HG02642 (cell line): ENCODE measurements at regions not wholly inside any gene's neighbourhood (a gene's known extent, or its start where the extent isn't known, plus 50 kb on each side); places are given as distances from the start of the nearest gene placed in this dataset.

Experiments used
- ATAC-seq: cut with Tn5 transposase; IDR thresholded peaks from one replicate; pipeline ENCODE4 v1.9.1; 2021; ENCODE audit warnings: mild to moderate bottlenecking; ENCODE audit not compliant: unreplicated experiment, poor library complexity

DNA sequence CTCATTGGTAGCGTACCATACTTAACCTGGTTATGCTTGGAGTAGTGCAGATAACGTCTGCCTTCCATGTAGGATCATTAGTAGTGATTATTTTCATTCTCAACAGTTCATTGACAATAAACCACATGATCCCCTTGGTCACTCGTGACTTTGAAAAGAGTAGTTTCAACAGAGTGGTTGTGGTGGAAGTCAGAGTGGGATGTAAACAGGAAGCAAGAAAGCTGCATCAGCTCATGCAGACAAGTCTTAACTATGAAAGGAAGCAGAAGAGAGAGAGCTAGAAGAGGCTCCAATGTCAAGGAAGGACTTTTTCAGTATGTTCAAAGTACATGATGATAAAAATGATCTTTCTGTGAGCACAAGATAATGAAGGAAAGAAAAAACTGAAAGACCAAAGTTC lies 287.4 kb downstream of the MBD2 start:
- no peak for ATAC-seq

DNA sequence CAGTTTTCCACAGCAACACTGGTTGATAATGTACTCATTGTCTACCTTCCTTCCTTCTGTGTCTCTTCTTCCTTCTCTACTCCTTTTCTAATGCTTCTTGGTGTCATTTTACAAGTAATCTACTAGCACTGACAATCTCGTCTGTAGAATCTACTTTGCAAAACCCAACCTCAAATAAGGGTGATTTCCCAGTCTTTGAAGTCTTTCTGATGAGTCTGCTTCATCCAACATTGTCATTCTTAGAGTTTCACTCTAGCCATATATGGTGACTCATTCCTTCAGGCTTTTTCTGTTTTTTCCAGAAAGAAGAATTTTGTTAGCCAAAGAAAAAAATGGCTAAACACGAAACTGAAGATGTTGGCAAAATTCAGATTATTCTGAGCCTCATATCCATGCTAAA lies 288.7 kb downstream of the MBD2 start:
- ATAC-seq, result no peak

DNA sequence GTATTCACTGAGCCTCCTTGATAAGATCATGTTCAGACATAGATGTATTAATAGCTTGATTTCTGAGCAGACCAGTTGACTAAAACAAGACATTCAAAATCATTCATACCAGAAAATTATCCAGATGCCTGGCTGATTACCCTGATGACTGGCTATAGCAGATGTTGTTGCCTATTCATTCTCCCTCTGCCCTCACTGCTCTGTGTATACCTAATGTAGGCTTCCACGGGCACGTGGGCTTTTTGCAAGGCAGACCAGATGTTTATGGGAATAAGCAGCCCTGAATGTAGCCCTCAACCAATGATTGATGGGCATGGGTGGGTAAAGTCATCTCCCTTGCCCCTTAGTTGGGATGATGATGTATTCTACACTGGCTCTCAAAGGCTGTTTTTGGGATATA lies 289.1 kb downstream of the MBD2 start:
- no peak for ATAC-seq

DNA sequence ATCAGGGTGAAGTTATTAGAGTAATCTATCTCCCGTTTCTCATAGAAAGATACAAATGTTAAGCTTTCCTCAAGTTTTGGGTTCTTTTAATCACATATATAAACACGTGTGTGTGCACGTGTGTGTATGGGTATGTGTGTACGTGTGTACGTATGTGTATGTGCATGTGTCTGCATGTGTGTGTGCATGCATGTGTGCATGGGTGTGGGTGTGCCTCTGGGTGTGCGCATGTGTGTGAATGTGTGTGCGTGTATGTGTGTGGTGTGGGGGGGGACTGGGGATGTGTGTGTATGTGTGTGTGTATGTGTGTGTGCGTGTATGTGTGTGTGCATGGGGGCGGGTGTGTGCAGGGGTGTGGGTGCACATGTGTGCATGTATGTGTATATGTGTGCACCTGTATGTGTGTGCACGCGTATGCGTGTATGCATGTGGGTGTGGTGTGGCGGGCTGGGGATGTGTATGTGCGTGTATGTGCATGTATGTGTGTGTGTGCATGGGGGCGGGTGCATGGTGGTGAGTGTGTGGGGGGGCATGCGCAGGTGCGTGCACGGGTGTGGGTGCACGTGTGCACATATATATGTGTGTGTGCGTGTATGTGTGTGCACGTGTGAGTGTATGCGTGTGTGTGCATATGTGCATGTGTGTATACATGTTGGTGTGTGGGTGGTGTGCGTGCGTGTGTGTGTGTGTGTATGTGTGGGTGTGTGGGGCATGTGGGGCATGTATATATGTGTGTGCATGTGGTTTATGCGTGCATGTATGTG lies 304.0 kb downstream of the MBD2 start:
- no peak for ATAC-seq

DNA sequence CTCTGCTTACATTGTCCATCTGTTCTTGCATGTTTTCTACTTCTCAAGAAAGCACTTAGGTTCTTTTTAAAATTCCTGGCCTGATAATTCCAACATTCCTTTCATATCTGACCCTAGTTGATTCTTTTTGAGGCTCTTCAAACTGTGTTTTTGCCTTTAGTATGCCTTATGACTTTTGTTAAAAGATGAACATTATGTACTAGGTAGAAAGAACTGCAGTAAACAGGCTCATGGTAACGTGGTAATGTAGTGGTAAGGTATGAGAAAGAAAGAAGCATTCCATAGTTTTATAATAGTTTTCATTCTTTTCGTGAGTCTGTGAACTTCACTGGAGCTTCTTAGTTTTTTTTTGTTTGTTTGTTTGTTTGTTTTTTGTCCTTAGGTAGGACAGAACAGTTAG lies 306.4 kb downstream of the MBD2 start:
- no peak for ATAC-seq

DNA sequence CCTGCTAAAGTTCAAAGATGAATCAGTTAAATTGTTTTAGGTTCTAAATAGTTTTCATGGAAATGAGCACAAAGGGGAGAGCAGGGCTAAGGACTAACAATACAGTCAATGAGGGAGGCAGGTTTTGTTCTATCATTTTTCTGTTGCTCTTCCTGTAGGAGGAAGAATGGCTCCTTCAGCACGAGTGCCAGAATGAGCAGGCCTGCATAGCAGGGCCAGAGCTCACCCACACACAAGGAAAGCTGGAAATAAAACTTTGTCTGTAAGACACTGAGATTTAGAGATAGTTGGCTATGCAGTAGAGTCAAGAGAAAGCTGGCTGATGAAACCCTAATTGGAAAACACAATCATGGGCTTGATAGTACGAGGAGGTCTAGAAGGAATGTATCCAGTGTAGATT lies 313.3 kb downstream of the MBD2 start:
- ATAC-seq, result no peak

DNA sequence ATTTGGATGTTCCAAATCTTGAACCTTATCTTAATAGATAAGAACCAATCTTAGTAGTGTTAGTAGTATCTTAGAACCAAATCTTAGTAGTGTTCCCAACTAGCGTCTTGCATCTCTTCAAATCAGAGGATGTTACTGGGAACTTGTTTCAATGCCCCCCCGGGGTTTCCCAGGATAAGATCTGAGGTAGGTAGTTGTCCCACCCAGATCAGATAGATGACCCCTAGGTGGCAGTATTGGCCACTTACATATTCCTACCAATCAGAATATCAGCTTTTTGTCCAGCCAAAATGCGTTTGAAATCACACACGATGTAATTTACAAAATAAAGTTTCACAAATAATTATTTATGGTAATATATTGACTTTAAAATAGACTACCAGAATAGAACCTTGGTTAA lies 314.8 kb downstream of the MBD2 start:
- ATAC-seq, result no peak

DNA sequence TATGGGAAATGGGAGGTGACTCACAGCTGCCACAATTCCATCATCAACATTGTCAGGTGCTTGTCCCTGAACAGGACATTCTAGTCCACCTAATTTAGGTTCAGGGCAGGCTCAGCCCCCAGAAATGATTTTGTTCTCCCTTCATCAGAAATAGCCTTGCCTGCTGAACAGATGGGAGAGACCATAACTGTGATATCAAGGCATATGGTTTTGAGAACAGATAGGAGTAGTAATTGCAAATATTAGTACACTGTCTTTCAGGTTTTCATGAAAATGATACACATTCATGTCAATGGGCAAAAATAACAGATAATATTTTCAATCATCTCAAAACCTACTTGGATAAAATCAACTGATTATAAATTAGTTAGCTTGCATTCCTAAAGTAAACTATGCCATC lies 316.5 kb downstream of the MBD2 start:
- ATAC-seq, result no peak

DNA sequence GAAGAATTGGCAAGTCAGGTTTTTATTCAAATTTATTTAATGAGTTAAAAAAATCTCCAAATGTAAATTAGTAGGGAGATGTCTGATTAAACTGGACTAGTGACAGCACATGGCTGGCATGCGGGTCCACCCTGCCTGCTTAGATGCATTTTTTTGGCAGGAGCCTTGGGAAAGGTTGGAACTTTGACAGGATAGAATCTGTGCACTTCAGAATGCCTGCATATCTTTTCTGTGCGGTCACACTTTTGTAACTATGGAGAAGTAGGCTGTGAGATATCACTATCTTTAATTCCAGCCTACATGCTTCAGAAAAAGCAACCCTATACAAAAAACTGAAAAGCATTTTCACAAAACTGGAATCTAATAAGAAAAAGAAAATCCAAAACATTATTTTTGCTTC lies 317.8 kb downstream of the MBD2 start:
- no peak for ATAC-seq

DNA sequence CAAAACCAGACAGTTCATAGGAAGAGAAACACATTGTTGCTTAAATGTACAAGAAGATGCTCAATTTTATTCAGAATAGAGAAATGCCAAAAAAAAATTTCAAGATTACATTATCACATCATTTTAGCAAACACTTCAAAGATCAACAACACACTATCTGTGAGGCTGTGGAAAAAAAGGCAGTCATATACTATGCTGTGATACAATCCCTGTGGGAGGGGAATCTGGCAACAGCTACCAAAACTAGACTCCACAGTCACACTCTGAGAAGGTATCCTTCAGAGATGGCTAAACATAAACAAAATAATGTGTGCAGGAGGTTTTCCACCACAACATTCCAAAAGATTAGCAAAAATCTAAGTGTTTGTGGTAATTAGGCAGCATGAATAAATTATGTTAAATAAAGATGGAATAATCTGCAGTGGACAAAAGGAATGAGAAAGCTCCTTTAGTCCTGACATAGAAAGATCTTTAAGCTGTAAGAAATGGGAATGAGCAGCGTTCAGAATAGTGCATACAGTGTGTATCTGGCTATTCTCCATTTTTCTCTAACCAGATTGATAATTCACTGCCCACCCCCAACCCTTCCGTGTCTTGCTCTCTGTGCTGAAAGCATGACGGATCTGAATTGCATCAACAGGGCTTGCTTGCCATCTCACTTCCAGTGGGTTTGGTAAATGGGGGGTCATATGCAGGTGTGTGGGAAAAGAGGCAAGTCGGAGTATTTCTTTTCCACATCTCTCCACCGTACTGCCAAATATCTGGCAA lies 329.6 kb downstream of the MBD2 start:
- ATAC-seq, result no peak

DNA sequence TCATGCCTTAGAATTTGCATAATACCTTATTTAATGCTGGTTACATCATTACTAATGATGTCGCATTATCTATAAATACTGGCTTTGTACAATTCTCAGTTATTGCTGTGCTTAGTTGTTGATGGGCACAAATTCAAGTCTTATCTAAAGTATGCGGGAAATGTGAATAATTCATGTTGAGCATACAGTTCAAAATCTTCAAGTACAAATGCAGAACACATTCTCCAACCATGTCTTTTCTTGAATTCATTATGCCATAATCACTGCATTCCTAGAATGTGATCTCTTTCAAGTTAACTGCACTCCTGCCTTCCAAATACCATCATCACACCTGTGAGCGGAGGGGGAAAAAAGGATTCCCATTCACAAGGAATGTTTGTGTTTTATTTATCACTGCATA lies 337.0 kb downstream of the MBD2 start:
- no peak for ATAC-seq

DNA sequence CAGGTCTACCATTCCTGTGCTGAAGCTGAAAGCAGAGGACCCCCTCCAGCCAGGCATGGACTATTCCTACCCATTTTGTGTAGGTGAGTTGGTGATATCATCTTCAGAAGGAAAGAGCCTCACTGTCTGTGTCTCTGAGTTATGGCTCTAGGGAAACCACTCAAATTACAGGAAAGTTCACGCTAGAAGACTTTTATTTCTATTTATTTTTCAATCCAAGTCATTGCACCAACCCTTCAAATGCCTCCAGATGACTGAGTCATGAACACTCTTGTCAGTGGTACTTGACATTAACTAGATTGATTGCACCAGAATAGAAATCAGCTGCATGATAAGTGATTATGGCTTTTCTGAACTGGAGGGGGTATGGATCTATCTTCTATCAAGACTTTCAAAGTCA lies 338.4 kb downstream of the MBD2 start:
- ATAC-seq, result no peak

DNA sequence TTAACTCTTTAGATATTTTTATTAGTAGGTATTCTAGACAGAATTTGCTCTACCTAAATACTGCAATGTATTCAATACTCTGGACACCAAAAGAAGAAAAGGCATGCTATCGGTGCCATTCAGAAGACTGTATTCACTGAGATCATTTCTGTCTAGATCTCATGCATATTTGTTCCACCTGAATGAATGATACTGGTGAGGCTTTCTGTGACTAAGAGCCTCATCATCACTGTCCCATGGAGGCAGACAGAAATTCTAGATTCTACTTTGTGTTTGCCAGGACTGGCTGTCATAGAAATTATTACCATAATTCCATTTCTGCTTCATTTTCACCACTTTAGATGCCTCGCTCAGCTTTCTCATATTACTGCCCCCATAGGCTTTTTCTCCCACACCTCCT lies 340.7 kb downstream of the MBD2 start:
- no peak for ATAC-seq

DNA sequence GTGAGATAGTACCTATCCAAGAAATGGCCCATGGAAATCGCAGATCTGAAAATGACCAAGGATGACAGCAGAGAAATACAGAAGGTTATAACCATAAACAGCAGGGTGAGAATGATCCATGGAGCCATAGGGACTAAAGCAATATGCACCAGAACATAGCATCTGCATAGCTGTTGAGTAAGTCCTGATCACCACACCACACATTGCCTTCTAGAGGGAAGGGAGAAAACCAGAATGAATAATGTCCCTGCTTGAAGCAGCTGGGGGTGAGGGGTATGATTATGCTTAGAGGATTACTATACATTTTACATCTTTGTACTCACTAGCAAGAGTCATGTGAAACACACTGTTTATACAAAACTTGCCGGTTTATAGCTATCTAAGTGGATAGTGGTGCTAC lies 350.4 kb downstream of the MBD2 start:
- ATAC-seq, result no peak

DNA sequence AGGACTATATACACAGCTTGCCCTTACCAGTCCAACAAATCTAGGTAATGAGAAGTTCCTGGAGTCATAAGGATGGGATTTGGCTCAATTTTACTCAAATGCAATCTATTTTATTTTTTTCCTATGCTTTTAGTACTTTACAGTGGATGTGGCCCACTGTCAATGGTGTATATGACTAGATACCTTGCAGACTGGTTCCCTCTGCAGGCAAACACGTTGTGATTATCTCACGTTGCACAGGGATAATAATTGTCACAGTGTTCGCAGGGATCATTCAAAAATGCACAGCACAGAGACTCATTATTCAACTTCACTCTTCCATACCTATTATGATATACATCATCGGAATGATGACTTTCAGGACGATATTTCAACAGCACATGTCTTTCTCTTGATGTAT lies 359.7 kb downstream of the MBD2 start:
- no peak for ATAC-seq

DNA sequence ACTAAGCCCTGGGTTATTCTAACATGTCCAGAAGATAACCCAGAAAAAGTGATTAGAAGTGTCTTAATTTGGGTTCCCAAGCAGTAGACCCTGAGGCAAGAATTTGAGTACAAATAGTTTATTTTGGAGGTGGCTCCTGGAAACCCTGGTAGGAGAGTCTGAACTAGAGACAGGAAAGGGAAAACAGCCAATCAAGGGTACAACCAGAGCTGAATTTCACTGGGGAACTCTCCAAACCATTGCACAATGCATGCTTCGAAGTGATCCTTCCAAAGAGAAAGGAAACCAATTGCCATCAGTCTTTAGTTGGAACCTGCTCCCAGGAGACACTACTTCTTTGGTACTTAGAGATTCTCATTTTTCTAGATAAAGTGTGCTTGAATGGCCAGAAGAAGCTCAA lies 361.5 kb downstream of the MBD2 start:
- ATAC-seq, result no peak

DNA sequence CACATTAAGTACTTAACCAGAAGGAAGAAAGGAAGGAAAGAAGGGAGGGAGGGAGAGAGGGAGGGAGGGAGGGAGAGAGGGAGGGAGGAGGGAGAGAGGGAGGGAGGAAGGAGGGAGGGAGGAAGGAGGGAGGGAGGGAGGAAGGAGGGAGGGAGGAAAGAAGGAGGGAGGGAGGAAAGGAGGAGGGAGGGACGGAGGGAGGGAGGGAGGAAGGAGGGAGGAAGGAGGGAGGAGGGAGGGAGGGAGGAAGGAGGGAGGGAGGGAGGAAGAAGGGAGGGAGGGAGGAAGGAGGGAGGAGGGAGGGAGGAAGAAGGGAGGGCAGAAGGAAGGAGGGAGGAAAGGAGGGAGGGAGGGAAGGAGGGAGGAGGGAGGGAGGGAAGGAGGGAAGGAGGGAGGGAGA lies 363.3 kb downstream of the MBD2 start:
- no peak for ATAC-seq

DNA sequence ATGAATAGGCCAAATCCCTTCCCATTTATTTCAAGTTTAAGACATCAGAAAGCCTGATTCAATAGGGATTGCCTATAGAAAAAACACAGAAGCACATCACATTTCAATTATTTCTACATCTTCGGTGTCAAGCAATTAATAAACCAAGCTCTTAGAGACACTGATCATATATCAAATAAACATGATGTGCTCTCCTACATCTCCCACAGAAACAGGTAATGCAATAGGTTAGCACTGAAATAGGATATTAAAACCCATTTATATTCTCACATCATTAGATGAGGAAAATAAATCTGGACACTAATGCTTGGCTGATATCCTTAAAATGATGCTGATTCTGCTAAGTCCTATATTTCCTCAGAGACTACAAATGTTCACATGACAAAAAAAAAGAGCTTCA lies 364.7 kb downstream of the MBD2 start:
- no peak for ATAC-seq

DNA sequence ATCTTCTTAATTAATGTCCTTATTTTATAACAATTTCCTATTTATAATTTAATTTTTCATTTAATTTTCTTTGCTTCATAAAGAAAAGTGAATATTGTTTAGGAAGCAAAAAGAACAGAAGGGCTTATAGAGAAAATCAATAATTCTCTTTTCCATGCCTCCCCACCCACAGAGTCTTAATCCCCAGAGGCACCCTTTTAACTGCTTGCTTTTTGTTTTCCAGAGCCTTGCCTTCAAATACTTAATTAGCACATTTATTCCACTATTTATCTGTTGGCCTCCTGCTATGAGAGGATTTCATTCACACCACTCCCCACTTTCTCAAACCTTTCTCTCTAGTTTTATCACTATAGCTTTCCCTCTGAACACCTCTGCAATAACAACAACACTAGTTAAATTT lies 373.6 kb downstream of the MBD2 start:
- ATAC-seq, result no peak

DNA sequence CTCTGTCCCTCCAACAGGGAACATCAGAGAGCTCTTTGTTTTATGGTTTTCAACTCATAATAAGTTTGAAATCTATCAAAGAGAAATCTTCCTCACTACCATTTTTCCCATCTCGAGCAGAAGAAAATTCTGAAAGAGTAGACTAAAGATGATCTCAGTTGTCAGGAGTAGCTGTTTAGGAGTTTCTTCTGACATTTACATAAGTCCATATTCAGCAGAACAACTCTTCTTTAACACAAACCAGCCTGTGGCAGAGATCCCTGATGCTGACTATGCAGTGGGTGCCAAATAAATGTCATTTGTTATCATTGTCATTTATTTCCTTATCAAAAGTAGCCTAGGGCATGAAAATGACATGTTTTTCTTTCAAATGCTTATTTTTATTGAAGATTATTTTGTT lies 380.7 kb downstream of the MBD2 start:
- no peak for ATAC-seq

DNA sequence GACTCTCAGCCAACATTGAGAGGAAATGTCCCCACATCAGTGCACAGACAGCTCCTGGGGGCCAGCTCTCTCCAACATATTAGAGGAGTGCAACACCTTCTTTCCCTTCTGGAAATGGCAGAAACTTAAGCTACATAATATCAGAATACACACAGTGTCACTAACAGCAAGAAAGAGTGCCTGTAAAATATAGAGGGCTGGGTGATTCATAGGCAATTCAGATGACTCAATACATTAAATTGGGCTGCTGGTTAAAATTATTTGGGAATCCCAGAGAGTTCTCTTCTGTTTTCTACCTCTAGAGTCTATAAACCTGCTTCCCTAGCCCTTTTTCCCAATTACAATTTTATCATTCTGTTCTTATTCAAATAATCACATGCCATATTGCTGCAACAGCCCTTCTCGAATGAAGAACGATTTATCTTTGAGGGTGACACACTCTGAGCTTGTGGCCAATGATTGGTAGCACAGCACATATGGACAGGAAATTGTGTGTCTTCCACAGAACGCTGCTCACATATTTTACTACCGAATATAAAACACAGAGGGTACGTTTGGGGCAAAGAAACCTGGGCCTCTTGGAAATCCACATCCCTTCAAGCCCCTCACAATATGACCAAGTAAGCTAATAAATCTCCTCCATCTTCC lies 381.2 kb downstream of the MBD2 start:
- ATAC-seq, result no peak

DNA sequence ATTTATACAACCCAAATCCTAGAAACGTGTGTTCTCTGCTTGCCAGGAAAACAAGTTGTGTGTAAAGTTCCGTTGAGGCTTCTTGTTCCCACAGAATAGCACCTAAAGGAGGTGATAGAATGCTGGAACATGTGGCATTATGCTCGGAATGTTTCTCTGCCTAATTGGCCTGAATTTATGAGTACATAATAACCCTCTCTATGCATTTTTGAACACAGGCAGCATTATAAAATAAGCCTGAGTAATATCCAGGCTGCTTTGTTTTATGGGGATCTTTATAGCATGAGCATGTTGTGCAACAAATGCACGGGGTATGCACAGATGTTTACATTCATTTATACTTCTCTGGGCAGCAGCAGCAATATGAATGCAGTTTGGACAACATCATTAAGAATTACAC lies 385.7 kb downstream of the MBD2 start:
- no peak for ATAC-seq
